Right atrium auricular region (tissue), 2 donors: ENCODE measurements at regions not wholly inside any gene's neighbourhood (a gene's known extent, or its start where the extent isn't known, plus 50 kb on each side); places are given as distances from the start of the nearest gene placed in this dataset.

Experiments used
- DNase-seq: peaks from one replicate; pipeline ENCODE4 v3.0.0-alpha.2; 2019; ENCODE audit warnings: low spot score
- H3K27ac ChIP-seq, 2 donors: fragments of 200-600 bp; sonication (generic); 1 replicate in 1 of 2; 2 replicates in 1 of 2; pipeline ENCODE4 v1.5.1; 2016 to 2019
- H3K27me3 ChIP-seq, 2 donors: fragments of 200-600 bp; sonication (generic); one replicate each; pipeline versions ENCODE4 v1.5.1 to v1.6.0; 2017 to 2019
- H3K36me3 ChIP-seq: fragments of 200-600 bp; sonication (generic); one replicate; pipeline ENCODE4 v1.5.1; 2016
- H3K4me1 ChIP-seq, 2 donors: fragments of 200-600 bp; sonication (generic); one replicate each; pipeline versions ENCODE4 v1.5.1 to v1.6.0; 2017 to 2019
- H3K4me3 ChIP-seq, 2 donors: fragments of 200-600 bp; sonication (generic); 1 replicate in 1 of 2; 2 replicates in 1 of 2; pipeline ENCODE4 v1.5.1; 2017 to 2019; ENCODE audit warnings: mild to moderate bottlenecking in 1 of 2, moderate library complexity in 1 of 2
- H3K9me3 ChIP-seq, 2 donors: fragments of 200-600 bp; sonication (generic); one replicate each; pipeline ENCODE4 v1.5.1; 2019
- TF ChIP-seq, protein P1 (sequence below), 2 donors: fragments of 200-600 bp; sonication (generic); IDR thresholded peaks; one replicate each; pipeline ENCODE4 v1.5.1; 2019; ENCODE audit warnings: antibody characterized with exemption in 2 of 2

DNA sequence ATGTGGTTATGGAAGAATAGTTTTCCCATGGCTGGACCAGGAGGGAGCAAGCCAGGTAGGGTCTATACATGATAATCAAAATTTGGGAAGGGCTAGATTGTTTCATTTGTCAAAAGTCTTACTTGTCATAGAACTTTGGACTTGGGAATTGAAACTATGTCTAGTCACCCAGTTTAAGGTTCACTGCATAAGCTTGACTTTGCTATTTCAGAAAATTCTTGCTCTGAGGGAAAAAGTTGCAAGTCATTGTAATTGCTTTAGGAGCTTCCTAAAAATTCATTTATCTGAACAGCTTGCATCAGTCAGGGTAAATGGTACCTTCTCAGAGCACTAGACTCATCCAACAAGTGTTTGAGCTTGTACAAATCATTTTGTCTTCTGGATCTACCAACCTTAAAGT is 1194.7 kb downstream of the GALC start:
- DNase-seq: no peak
- no peaks in the 10 kb centered on the region for H3K27me3 ChIP-seq
- H3K4me3 ChIP-seq: no peak overlapping the region
- H3K27ac ChIP-seq: no peak overlapping the region
- H3K36me3 ChIP-seq: no peaks in the 10 kb centered on the region
- no peaks in the 10 kb centered on the region for H3K9me3 ChIP-seq
- no peaks in the 10 kb centered on the region for H3K4me1 ChIP-seq
- TF ChIP-seq, protein P1, sequence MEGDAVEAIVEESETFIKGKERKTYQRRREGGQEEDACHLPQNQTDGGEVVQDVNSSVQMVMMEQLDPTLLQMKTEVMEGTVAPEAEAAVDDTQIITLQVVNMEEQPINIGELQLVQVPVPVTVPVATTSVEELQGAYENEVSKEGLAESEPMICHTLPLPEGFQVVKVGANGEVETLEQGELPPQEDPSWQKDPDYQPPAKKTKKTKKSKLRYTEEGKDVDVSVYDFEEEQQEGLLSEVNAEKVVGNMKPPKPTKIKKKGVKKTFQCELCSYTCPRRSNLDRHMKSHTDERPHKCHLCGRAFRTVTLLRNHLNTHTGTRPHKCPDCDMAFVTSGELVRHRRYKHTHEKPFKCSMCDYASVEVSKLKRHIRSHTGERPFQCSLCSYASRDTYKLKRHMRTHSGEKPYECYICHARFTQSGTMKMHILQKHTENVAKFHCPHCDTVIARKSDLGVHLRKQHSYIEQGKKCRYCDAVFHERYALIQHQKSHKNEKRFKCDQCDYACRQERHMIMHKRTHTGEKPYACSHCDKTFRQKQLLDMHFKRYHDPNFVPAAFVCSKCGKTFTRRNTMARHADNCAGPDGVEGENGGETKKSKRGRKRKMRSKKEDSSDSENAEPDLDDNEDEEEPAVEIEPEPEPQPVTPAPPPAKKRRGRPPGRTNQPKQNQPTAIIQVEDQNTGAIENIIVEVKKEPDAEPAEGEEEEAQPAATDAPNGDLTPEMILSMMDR (IDR thresholded peaks at IDR 0.05): no peak

DNA sequence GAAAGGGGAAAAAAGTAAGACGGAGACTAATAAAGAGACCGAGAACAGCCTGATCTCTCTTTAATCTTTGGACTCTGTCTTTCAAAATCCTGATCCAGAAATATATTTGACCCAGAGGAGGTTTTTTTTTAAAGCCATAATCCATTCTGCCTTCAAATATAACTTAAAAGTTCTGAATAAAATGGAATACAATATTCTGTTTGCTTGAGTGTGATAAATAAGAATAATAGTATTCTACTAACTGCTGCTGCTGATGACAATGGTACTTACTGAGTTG is 1196.0 kb downstream of the GALC start:
- H3K27ac ChIP-seq: no peak overlapping the region
- H3K4me1 ChIP-seq: no peaks in the 10 kb centered on the region
- no peaks in the 10 kb centered on the region for H3K27me3 ChIP-seq
- no peaks in the 10 kb centered on the region for H3K36me3 ChIP-seq
- H3K9me3 ChIP-seq: no peaks in the 10 kb centered on the region
- DNase-seq: no peak
- TF ChIP-seq, protein P1 (IDR thresholded peaks at IDR 0.05): no peak
- no peak overlapping the region for H3K4me3 ChIP-seq

DNA sequence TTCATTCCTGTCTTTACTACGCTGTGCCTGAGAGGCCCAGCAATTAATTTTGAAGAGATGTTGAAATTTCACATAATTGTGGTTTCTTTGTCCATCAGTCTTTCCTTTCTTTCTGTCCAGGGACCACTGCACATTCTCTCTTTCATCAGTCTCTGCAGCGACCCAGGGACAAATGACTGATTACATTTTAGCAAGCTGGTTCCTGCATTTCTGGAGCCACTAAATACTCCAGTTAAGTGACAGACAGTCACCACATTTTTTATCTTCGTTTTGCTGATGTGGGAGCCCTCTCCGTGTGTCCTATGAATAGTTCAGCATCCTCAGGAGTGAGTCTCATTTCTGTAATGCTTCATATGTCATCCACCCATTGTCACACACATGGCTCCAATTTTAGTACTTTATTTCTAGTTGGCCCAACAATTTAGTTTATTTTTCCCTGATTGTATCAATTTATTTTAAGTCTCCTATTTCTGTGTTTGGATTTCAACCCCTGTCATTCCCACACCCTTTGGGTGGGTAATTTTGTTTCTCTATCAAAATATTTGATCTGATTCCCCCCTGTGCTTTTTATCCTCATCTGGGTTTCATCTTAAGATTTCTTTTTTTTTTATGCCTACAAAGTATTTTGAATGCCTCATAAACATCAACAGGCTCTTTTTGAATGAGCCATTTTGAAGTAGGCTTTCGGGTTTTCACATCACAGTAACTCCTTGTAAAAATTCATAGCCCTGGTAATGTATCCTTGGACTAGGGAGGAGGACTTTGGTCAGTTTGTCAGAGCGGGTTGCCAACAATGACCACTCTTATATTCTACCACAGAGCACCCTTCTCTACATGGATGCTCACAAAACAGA is 1196.5 kb downstream of the GALC start:
- H3K27ac ChIP-seq: no peak overlapping the region
- no peaks in the 10 kb centered on the region for H3K4me1 ChIP-seq
- no peaks in the 10 kb centered on the region for H3K9me3 ChIP-seq
- H3K27me3 ChIP-seq: no peaks in the 10 kb centered on the region
- H3K36me3 ChIP-seq: no peaks in the 10 kb centered on the region
- DNase-seq: no peak
- no peak overlapping the region for H3K4me3 ChIP-seq
- TF ChIP-seq, protein P1 (IDR thresholded peaks at IDR 0.05): no peak

DNA sequence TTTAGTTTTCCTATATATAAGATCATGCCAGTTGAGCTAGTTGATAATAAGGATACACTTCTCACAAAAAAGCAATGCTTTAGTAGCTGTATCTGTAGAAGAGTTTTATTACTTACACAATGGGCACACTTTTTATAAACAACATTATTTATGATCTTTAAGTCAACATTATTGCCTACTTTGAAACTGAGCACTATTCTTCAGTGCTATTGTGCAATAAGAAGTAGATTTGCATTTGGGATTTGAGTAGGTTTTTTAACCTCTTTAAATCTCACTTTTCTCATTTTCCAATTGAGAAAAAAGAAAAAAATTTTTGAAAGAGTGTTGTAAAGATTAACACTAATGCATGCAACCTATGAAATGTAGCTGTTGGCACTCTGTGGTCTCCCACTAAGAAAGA is 1198.3 kb downstream of the GALC start:
- Histone ChIP-seq H3K27me3 (no peaks in the 10 kb centered on the region), H3K36me3 (no peaks in the 10 kb centered on the region), H3K4me1 (no peaks in the 10 kb centered on the region), H3K27ac (no peak overlapping the region), H3K4me3 (no peak overlapping the region), H3K9me3 (no peaks in the 10 kb centered on the region)
- no peak for DNase-seq
- TF ChIP-seq, protein P1 (IDR thresholded peaks at IDR 0.05): no peak

DNA sequence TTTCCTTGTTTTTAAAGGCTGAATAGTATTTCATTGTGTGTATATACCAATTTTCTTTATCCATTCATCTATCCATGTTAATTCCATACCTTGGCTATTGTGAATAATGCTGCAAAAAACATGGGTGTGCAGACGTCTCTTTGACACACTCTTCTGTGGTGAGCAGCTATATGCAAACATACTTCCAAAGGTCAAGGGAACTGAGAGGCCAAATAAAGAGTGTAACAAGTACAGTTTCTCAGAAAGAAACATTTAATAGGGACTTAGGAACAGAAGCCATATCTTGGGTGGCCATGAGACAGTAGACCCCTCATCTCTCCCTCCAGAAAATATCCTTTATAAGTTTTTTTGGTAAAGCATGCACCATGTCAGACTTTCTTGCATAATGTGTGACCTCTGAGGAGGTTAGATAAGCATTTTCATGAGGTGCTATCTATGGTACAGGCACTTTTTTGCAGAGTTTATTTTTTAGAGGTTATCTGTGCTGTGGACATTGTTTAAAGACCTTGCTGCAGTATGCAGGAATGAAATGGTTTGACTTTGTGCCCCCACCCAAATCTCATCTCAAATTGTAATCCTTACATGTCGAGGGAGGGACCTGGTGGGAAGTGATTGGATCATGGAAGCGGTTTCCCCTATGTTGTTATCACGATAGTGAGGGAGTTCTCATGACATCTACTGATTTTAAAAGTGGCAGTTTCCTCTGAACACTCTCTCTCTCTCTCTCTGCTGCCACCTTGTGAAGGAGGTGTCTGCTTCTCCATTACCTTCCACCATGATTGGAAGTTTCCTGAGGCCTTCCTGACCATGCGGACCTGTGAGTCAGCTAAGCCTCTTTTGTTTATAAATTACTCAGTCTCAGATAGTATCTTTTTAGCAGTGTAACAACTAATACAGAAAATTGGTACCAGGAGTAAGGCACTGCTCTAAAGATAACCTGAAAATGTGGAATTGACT is 1202.3 kb downstream of the GALC start:
- no peak overlapping the region for H3K4me3 ChIP-seq
- no peak for DNase-seq
- no peaks in the 10 kb centered on the region for H3K4me1 ChIP-seq
- H3K9me3 ChIP-seq: no peaks in the 10 kb centered on the region
- no peaks in the 10 kb centered on the region for H3K27me3 ChIP-seq
- H3K36me3 ChIP-seq: no peaks in the 10 kb centered on the region
- TF ChIP-seq, protein P1 (IDR thresholded peaks at IDR 0.05): no peak
- no peak overlapping the region for H3K27ac ChIP-seq
